B cell (primary cell): ENCODE measurements at regions not wholly inside any gene's neighbourhood (a gene's known extent, or its start where the extent isn't known, plus 50 kb on each side); places are given as distances from the start of the nearest gene placed in this dataset.

Experiments used
- ATAC-seq: fragments of 200-7000 bp; cut with Tn5 transposase; one replicate; pipeline ENCODE4 v1.10.0; 2021; ENCODE audit warnings: low read depth, mild to moderate bottlenecking, moderate number of reproducible peaks, moderate library complexity
- CTCF ChIA-PET: fragments of 350-600 bp; sonication (Branson Sonifier 250); formaldehyde crosslinking; loops from one replicate; lab custom pipeline; 2021; ENCODE audit warnings: antibody characterized with exemption, inconsistent platforms; lab: Charles Lee
- POLR2A ChIA-PET: fragments of 350-600 bp; sonication (Branson Sonifier 250); formaldehyde crosslinking; loops from one replicate; lab custom pipeline; 2021; ENCODE audit warnings: antibody characterized with exemption; lab: Charles Lee
- DNase-seq: peaks from one replicate; pipeline ENCODE4 v3.0.0; 2013
- H2AFZ ChIP-seq: 2 replicates; pipeline ENCODE4 v1.6.1; 2012; ENCODE audit warnings: mild to moderate bottlenecking, low read depth, low read length; ENCODE audit not compliant: insufficient read depth, poor library complexity, severe bottlenecking
- H3K27ac ChIP-seq, 2 donors: 1 replicate in 1 of 2; 2 replicates in 1 of 2; pipeline ENCODE4 v1.5.1; 2012 to 2013; ENCODE audit warnings: low read length in 2 of 2, mild to moderate bottlenecking in 2 of 2, moderate library complexity in 1 of 2
- H3K27me3 ChIP-seq, 4 experiments: fragments of 200-600 bp in 1 of 4; sonication (generic) in 1 of 4; replicated peaks in 1 of 4; 1 replicate in 2 of 4; 2 replicates in 2 of 4; pipeline versions ENCODE4 v1.6.1 to v1.7.0; 2013 to 2016; ENCODE audit warnings: low read length in 3 of 4, mild to moderate bottlenecking in 2 of 4, mixed read lengths in 1 of 4, moderate library complexity in 1 of 4; ENCODE audit not compliant: insufficient read depth in 4 of 4, control insufficient read depth in 3 of 4; ENCODE audit errors: control extremely low read depth in 1 of 4
- H3K36me3 ChIP-seq, 2 experiments: replicated peaks in 1 of 2; 1 replicate in 1 of 2; 2 replicates in 1 of 2; pipeline versions ENCODE4 v1.6.1 to v1.7.1; 2013; ENCODE audit warnings: low read length in 1 of 2; ENCODE audit not compliant: insufficient read depth in 2 of 2, control insufficient read depth in 1 of 2; ENCODE audit errors: control extremely low read depth in 1 of 2, extremely low read depth in 1 of 2
- H3K4me1 ChIP-seq, 2 donors: fragments of 200-600 bp in 1 of 2; sonication (generic) in 1 of 2; 1 replicate in 1 of 2; 2 replicates in 1 of 2; pipeline versions ENCODE4 v1.5.1 to v1.6.1; 2013 to 2017; ENCODE audit warnings: low read length in 2 of 2; ENCODE audit not compliant: control insufficient read depth in 2 of 2, insufficient read depth in 2 of 2
- H3K4me2 ChIP-seq: replicated peaks from 2 replicates; pipeline ENCODE3; 2012; ENCODE audit warnings: mild to moderate bottlenecking, low read depth, low read length; ENCODE audit not compliant: poor library complexity, severe bottlenecking
- H3K4me3 ChIP-seq, 5 experiments: fragments of 200-600 bp in 1 of 5; sonication (generic) in 1 of 5; 1 replicate in 3 of 5; 2 replicates in 2 of 5; pipeline versions ENCODE4 v1.5.1 to v1.7.0; 2011 to 2016; ENCODE audit warnings: low read length in 4 of 5, mild to moderate bottlenecking in 4 of 5, low read depth in 2 of 5, control low read depth in 1 of 5, moderate library complexity in 1 of 5; ENCODE audit not compliant: insufficient read depth in 1 of 5; ENCODE audit errors: control extremely low read depth in 1 of 5, extremely low read depth in 1 of 5
- H3K79me2 ChIP-seq: fragments of 200-600 bp; sonication (generic); one replicate; pipeline ENCODE4 v1.6.0; 2016; ENCODE audit warnings: low read length; ENCODE audit not compliant: control insufficient read depth, insufficient read depth
- H3K9ac ChIP-seq: fragments of 200-600 bp; sonication (generic); 2 replicates; pipeline ENCODE4 v1.6.1; 2017; ENCODE audit warnings: mild to moderate bottlenecking, low read length, moderate library complexity
- H3K9me3 ChIP-seq, 3 donors: one replicate each; pipeline versions ENCODE4 v1.6.1 to v1.7.1; 2013; ENCODE audit warnings: low read length in 2 of 3; ENCODE audit not compliant: control insufficient read depth in 2 of 3, insufficient read depth in 1 of 3; ENCODE audit errors: control extremely low read depth in 1 of 3
- H4K20me1 ChIP-seq: 2 replicates; pipeline ENCODE4 v1.6.0; 2012; ENCODE audit warnings: mild to moderate bottlenecking, low read length; ENCODE audit not compliant: insufficient read depth, control insufficient read depth, poor library complexity, severe bottlenecking
- H3K27ac Mint-ChIP-seq: one replicate; pipeline ENCODE4 v1.8.0; 2021; ENCODE audit warnings: mixed read lengths
- H3K27me3 Mint-ChIP-seq: one replicate; pipeline ENCODE4 v1.8.0; 2021; ENCODE audit warnings: mixed read lengths
- H3K4me1 Mint-ChIP-seq: one replicate; pipeline ENCODE4 v1.8.0; 2021; ENCODE audit warnings: mixed read lengths
- H3K4me3 Mint-ChIP-seq: one replicate; pipeline ENCODE4 v1.8.0; 2021; ENCODE audit warnings: mixed read lengths
- H3K9me3 Mint-ChIP-seq: one replicate; pipeline ENCODE4 v1.8.0; 2022; ENCODE audit warnings: mixed read lengths; ENCODE audit not compliant: insufficient read depth
- CTCF ChIP-seq: fragments of 200-600 bp; IDR thresholded peaks from one replicate; pipeline ENCODE4 v1.8.0; 2022; ENCODE audit warnings: antibody characterized with exemption, mild to moderate bottlenecking
- EZH2 ChIP-seq: IDR thresholded peaks from 2 replicates; pipeline ENCODE4 v1.6.1; 2012; ENCODE audit warnings: borderline replicate concordance, low read depth, mild to moderate bottlenecking, moderate library complexity, low read length; ENCODE audit not compliant: insufficient read depth, poor library complexity, severe bottlenecking
- WGBS: methylation state at CpG from one replicate; pipeline ENCODE4 v1.1.5; 2013; ENCODE audit warnings: missing lambda C conversion rate; ENCODE audit not compliant: insufficient coverage; 5-methylcytosine and 5-hydroxymethylcytosine counted together
- intact Hi-C: fragments of 100-400 bp; cut with micrococcal nuclease; formaldehyde crosslinking; loops from one replicate; pipeline ENCODE4 v1.10.0; 2022

GRCh38 chr1:80988926-80989325, 811.8 kb upstream of the ADGRL2 start:
- Histone ChIP-seq H3K27me3 (no peaks in the 10 kb centered on the region), H3K27ac (no peak overlapping the region), H3K4me1 (no peaks in the 10 kb centered on the region), H3K36me3 (no peaks in the 10 kb centered on the region), H3K9ac (no peak overlapping the region), H3K9me3 (no peaks in the 10 kb centered on the region), H3K4me3 (no peak overlapping the region), H4K20me1 (no peaks in the 10 kb centered on the region), H2AFZ (no peak overlapping the region), H3K4me2 (no peak overlapping the region), H3K79me2 (no peaks in the 10 kb centered on the region)
- no peak for DNase-seq
- H3K27ac Mint-ChIP-seq = no peak overlapping the region
- ChIA-PET CTCF (no interaction called here), POLR2A (no interaction called here)
- no peaks in the 10 kb centered on the region for H3K27me3 Mint-ChIP-seq
- H3K9me3 Mint-ChIP-seq = peaks cover 2% of the 10 kb centered on the region
- ATAC-seq = no peak
- H3K4me3 Mint-ChIP-seq = no peak overlapping the region
- WGBS = 10% methylated on average over 1 of the region's 4 CpGs
- no peak for TF ChIP-seq CTCF
- TF ChIP-seq EZH2 = no peak
- H3K4me1 Mint-ChIP-seq = no peaks in the 10 kb centered on the region
- intact Hi-C loops = no loop called here

- no peaks in the 10 kb centered on the region for H3K4me1 Mint-ChIP-seq
- Histone ChIP-seq H3K79me2 (no peaks in the 10 kb centered on the region), H3K27me3 (no peaks in the 10 kb centered on the region), H3K9me3 (no peaks in the 10 kb centered on the region), H3K4me3 (no peak overlapping the region), H4K20me1 (no peaks in the 10 kb centered on the region), H3K36me3 (no peaks in the 10 kb centered on the region), H3K27ac (no peak overlapping the region), H2AFZ (no peak overlapping the region), H3K9ac (no peak overlapping the region), H3K4me1 (no peaks in the 10 kb centered on the region), H3K4me2 (no peak overlapping the region)
- no peaks in the 10 kb centered on the region for H3K9me3 Mint-ChIP-seq
- intact Hi-C loops = no loop called here
- DNase-seq = no peak
- ATAC-seq = no peak
- H3K27me3 Mint-ChIP-seq = no peaks in the 10 kb centered on the region
- WGBS = no CpG with 5 or more reads among the region's 1 CpG
- ChIA-PET CTCF (no interaction called here), POLR2A (no interaction called here)
- TF ChIP-seq CTCF (no peak), EZH2 (no peak)
- no peak overlapping the region for H3K4me3 Mint-ChIP-seq
- H3K27ac Mint-ChIP-seq = no peak overlapping the region
Measured at GRCh38 chr1:80987824-80988223, 812.9 kb upstream of the ADGRL2 start.
